Forelimb muscle (tissue), 1 donor: ENCODE measurements at regions not wholly inside any gene's neighbourhood (a gene's known extent, or its start where the extent isn't known, plus 50 kb on each side); places are given as distances from the start of the nearest gene placed in this dataset.
"Not testable (repeated sequence)": the region's sequence is repeated elsewhere in the genome, so short reads cannot be mapped to it uniquely, and the experiment has no call there.

ENCODE experiments used
- DNase-seq: peaks from one replicate; pipeline ENCODE4 v3.0.0-alpha.2; 2013; ENCODE audit warnings: low read depth

DNA sequence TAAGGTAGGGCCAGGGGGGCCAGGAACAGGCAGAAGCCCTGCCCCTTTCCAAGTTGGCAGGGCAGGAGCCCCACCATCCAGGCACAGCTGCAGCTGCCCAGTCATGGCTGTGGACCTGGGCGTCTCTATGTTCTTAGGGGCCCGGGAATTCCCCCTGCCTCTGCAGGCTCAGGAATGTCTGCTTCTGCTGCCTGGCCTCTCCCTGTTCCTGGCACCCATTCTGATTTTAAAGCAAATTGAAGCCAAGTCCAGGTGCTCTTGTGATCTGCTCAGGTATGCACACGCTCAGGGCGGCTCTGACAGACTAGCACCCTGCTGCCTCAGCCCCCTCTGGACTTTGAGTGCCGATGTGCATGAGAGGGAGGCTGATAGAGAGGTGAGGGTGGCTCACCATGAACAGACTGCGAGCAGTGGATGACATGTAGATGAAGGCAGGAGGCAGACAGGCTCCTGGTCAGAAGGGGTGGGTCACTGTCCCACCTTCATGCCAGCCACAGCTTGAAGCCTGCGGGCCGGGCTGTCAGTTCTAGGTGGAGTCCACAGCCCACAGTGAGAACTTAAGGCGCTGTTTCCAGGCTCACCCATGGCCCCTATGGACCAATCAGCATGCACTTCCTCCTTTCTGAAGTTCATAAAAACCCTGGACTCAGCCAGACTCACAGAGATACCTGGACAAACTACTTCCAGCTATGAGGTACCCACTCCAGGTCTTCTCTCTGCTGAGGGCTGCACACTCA, 747.8 kb upstream of the GBE1 start:
- no peak for DNase-seq

DNA sequence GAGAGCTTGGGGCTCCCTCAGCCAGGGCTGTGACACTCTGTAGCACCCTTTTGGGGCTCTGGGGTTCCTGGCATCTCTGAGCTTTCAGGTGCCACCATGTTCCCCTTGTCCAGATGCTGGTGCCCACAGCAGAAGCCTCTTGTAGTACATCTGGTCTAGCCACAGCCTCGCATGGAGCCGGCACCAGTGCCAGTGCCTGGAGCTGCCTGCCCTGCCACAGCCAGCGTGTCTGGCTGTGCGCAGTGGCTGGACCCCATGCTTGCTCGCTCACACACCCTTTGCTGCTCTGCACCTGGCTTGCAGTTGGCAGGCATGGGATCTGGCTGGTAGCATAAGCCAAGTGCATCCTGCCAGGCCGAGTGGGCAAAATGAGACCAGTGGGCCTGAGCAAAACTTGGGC, 744.8 kb upstream of the GBE1 start:
- no peak for DNase-seq

DNA sequence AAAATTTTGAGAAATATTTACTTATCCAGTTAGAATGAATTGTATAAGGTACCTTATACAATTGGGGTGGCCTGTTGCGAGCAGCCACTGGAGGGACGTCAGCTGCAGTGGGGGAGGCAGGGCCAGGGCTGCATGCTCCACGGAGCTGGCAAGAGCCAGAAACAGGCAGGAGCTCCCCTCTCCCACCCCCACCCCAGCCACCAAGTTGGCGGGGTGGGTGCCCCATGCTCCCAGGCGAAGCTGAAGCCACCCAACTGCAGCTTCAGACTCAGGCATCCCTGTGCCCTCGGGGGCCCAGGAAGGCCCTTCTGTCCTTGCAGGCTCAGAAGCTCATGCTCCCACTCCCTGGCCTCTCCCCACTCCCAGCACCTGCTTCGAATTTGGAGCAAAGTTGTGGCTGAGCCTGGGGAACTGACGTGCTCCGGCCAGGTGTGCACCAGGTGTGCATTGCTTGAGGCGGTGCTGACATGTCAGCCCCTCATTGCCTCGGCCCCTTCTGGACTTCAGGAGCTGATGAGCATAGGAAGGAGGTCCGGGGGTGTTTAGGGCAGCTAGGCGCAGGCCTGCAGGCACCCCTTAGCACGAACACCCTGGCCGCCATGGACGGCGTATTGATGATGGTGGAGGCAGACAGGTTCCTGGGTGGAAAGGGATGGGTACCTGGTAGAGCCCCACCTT, 743.8 kb upstream of the GBE1 start:
- no peak for DNase-seq

GRCh38 chr3:82498186-82498585, 736.7 kb upstream of the GBE1 start:
- no peak for DNase-seq

- no peak for DNase-seq
These were observed 735.6 kb upstream of the GBE1 start for GRCh38 chr3:82496890-82497560.

DNA sequence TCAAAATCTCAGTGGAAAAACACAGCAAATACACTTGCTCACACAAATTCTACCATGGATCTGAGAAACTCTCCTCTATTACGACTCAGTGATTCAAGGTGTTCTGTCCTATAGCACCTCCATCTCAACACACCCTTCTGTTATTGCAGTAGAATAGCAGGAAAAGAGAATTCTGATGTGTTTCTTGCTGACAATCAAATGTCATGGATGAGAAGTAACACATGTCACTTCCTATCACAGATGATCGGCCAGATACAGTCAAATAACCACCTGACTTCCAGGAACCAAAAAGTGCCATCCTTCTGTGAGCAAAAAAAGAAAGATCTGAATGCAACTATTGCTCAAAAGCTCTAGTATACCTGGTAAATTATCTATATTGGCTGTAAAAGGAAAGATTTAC, 734.2 kb upstream of the GBE1 start:
- DNase-seq = no peak

GRCh38 chr3:82494977-82495489, 733.6 kb upstream of the GBE1 start:
- DNase-seq = no peak

DNA sequence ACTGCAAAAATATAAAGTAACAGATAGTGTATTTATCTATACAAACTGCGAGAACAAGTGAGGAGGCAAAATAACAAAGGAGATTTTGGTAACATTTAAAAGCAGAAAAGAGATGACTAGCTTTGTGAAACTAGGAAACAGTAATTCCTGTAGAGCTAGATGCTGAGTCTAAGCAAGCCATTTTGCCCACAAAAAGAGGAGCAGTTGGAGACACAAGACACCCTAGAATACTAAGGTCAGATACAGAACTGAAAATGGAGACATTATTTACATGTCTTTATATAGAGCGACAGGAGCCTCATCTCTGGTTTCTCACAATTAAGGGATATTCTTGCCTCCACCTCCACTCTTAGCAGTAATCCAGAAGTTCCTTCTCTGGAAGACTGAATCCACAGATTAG, 732.4 kb upstream of the GBE1 start:
- no peak for DNase-seq

DNA sequence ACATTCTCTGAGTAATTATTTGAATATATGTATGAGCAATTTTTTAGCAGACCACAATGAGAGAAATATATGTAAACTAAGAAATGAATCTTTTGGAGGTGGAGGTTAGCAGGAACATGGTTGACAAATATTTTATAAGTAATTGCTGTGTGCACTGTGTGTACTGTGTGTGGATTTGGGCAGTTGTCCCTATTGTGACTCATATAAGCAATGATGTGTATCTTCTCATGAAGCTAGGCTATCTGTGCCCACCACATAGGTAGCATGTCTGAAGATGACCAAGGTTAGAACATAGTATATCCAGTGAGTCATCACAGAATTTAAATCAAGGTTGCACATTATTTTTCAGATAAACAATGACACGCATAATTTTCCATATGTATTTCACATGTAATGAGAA, 713.9 kb upstream of the GBE1 start:
- no peak for DNase-seq

DNA sequence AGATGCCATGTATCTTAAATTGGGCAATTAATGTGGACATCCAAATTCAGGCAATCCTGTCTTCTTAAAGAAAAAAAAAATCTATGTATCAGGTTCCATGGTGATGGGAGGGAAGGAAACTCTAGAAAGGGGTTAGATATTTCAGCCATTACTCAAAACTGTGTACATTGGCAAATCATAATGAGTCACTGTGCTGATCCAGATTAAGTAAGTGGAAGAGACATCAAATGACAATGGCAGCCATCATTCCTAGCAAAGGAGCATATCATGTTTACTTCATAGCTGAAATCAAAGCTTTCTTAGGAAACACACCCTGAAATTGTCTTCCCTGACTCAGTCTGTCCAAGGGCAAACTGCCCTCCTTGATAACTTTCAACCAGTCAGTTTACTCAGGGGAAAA, 713.3 kb upstream of the GBE1 start:
- DNase-seq = no peak

GRCh38 chr3:82473864-82474541, 712.6 kb upstream of the GBE1 start:
- no peak for DNase-seq

DNA sequence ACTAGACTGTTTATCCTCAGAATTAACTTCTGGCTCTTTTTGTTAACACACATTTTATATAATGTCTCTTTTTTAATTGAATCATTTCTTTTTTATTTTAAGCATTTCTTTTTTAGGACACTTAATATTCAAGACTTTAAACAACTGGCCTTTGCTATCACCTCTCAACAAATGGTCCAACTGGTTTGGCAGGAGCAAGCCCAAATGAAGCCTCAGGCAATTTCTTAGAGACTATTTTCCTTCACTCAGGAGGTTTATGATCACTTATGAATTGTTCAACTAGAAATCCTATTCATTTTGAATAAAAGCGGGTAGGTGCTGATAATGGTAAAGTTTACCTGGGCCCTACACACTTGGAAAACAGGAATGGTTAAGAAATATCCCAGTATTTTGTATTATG, 705.6 kb upstream of the GBE1 start:
- no peak for DNase-seq

- no peak for DNase-seq
These were observed 701.5 kb upstream of the GBE1 start for GRCh38 chr3:82462977-82463376.

- DNase-seq = no peak
These were observed 699.8 kb upstream of the GBE1 start for GRCh38 chr3:82461049-82461889.

GRCh38 chr3:82448320-82448719, 686.9 kb upstream of the GBE1 start:
- DNase-seq = no peak

DNA sequence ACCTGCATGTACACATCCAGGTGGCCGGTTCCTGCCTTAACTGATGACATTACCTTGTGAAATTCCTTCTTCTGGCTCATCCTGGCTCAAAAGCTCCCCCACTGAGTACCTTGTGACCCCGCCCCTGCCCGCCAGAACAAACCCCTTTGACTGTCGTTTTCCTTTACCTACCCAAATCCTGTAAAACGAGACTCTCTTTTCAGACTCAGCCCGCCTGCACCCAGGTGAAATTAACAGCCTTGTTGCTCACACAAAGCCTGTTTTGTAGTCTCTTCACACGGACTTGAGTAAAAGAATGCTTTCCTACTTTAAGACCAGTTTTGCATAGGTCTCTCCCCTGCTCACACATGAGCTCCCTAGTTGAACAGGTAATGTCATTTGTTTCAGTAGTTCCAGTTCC, 667.4 kb upstream of the GBE1 start:
- DNase-seq = not testable (repeated sequence)

DNA sequence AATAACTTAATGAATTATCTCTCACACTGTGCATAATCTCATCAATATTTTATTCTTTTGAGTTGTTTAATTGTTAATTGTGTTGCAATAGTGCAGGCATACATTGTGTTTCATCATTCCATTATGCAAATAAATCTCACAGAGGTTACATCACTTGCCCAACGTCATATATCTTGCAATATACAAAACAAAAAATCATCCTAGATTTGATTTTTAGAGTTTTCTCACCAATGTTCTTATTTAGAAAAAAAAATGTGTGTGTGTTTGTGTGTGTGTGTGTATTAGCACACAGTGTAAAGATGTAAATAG, 662.5 kb upstream of the GBE1 start:
- DNase-seq = no peak

DNA sequence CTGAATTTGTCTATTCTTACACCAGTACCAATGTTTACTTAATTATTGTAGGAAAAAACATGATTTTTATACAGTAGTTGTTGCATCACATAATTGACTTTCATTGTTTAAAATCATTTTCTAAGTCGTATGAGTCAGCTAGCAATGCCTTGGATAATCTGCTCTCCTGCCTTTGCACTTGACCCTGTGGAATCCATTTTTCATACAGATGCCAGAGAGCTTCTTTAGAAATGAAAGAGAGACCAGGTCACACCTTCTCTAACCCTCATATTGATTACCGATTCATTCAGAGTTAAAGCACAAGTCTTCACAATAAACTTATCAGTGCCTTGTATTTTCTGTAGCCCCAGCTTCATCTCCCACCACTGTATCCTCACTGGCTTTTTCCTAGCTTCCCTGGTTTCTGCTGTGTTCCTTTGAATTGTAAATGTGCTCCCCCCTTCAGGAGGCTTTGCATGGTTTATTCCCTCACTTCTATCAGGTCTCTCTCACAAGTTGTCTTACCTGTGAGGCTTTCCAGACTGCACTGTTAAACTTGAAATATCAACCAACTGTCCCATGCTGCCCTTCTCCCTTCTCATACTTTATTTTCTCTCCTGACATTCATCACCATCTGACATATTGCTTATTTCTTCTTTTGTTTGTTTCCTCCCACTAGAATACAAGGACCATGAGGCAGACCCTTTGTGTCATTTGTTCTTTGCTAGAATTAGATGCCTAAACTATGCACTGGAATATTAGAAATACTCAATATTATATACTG, 662.0 kb upstream of the GBE1 start:
- DNase-seq = no peak

DNA sequence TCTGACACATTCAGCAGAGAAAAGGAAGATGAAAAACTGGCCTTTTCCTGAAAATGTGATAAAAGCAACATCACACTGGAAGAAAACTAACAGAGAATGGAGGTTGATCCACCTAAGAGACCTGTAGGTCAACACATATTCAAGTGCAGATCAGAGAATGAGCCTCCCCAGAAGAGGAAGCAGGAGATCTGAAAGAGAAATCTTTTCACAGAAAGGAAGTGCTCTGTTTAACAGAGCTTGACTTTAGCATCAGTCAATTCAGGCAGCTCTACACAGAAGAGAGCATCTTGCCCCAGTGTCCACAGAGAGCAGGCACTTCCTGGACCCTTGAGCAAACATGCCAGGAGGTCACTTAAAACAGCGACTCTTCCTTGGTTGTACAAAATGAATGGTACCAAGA, 655.4 kb upstream of the GBE1 start:
- no peak for DNase-seq

- no peak for DNase-seq
These were observed 654.9 kb upstream of the GBE1 start for GRCh38 chr3:82416349-82416748.

DNA sequence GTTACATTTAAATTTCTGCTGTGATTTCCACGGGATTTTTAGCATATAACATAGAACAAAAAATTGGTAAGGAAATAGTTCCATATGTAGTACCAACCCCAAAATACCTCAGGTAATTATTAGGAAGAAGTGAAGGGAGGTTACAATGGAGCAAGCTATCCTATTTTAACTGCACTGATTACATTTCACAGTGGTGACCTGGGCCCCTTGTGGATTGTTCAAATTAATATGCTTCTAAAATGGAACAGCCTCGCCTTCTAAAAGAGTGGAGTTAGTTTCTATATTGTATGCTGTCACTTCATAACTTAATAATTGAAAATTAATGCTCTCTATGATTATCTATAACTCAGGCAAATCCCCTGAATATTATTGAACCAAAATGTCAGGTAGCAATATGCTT, 651.7 kb upstream of the GBE1 start:
- no peak for DNase-seq
